NCI-H82 (cell line): ENCODE measurements at regions not wholly inside any gene's neighbourhood (a gene's known extent, or its start where the extent isn't known, plus 50 kb on each side); places are given as distances from the start of the nearest gene placed in this dataset.
"Not testable (repeated sequence)": the region's sequence is repeated elsewhere in the genome, so short reads cannot be mapped to it uniquely, and the experiment has no call there.

Experiments used
- DNase-seq: peaks from one replicate; lab custom pipeline; 2025; lab: John Stamatoyannopoulos, UW

DNA sequence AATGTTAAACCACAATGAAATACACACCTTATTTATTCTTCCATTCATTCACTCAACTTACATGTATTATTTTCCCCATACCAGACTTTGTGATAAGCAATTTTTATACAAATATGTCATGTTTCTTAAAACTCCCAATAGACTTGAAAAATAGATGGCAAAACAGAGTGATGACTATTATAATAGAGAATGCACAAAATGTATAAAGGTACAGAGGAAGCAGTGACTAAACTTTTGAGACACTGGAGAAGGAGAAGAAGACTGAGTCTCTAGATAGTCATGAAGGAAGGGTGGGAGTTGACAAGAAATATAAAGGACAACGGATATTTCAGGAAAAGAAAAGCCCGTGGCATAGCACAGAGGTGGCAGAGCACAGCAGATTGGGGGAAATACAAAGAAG lies 198.1 kb upstream of the SLC39A10 start:
- no peak for DNase-seq

DNA sequence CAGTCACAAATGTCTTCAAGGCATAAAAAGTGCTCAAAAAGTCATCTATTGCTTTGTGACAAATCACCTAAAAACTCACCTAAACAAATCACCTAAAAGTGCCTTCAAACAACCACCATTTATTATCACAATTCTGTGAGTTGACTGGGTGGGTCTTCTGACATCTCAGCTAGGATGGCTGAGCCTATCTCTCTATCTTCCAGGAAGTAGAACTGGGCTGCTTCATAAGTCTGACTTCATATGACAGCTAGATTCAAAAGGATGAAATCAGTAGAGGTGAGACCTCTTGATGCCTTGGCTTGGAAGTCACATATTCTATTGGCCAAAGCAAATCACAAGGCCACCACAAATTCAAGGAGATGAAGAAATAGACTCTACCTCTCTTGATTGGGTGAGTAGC lies 199.2 kb upstream of the SLC39A10 start:
- no peak for DNase-seq

DNA sequence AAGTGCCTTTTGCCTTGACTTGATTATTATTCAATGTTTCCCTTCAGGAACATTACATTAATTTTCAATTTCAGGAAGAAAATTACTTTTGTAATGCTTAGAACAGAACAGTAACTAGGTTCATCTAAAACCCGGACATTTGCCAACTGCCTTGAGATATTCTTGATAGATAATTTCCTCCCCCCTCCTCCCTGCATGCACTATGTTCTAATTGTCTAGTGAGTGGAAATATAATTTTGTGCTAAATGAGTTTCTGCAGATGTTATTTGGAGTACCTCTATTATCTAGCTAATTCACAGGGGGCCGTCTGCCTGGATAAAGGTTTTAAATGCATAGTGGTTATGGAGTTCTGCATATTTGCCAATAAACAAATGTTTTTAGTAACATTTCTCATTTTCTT lies 200.3 kb upstream of the SLC39A10 start:
- no peak for DNase-seq

DNA sequence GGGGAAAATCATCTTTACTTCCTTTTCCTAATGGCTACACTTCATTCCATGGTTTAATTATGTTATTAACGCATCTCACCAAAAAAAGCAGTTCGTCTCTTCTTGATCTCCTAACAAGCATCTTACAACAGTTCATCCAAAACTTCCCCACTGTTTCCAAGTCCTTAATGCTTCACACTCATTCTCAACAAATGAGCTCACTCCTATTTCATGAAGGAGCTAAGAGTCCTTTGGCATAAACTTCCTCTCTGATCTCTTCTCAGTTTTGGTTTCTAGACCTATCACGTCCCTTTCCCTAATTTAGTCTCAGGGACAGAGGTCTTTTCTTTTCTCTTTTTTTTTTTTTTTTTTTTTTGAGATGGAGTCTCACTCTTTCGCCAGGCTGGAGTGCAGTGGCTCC lies 205.9 kb upstream of the SLC39A10 start:
- no peak for DNase-seq

DNA sequence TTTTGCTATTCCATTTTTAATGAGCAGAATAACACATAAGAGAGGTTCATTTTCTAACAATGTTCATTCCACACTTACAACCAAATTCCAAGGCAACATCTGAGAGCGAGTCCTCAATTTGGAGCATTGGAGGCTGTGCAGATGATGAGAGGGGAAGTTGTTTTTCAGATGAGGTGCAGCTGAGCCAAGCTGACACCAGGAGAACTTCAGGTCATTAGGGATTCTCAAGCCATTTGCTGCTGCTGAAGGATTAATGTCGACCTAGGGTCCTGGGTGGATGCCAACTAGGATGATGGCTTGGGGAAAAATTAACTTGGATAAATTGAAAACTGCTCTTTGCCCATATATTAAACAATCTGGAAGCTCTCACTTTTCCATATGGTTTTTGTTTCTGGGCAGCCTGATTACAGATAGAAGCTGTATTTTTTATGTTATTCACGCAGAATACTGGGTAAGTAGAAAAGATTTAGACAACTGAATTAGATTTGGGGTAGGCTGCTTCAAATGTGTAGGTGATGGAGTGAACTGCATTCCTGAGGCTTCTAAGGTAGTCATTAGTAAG lies 206.4 kb upstream of the SLC39A10 start:
- peak; percentile 48 for DNase-seq

DNA sequence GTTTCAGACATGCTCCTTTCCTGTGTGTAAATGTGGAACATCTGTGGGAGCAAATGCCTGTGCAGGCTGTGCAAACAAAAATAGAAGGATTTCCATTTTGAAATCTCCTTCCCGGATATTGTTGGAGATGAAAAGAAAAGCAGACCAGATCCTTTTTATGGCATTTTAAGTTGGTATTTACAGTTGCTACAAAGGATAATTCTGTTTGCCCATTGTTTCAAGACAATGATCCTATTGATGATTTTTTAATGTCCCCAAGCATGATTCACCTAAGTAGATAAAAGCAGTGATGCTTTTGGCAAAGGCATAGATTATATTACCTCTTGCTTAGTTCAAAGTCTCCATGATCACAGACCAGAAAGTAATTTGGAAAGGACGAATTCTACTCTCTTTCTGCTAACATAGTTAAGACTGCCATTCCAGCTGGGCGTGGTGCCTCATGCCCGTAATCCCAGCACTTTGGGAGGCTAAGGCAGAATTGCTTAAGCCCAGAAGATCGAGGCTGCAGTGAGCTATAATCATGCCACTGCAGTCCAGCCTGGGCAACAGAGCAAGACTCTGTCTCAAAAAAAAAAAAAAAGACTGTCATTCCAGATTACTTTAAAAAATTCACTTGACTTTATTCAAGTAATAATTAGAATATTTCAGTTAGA lies 209.6 kb upstream of the SLC39A10 start:
- no peak for DNase-seq

DNA sequence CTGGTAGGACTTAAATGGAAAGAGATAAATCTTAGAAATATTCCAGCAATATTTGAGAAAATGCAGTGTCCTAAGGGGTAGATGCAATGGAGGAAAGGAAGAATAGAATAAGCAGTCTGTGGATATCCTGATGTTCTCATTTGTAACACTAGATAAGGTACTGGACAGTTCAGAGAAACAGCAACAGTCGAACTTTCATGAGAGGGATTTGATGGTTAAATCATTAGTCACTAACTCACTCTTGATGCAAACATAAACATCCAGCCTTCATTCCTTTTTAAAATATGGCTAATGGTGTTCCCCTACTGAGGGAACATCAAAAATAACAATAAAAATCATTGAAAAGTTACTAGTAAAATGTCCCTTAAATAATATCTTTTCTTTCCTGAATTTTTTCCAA lies 211.4 kb upstream of the SLC39A10 start:
- no peak for DNase-seq

DNA sequence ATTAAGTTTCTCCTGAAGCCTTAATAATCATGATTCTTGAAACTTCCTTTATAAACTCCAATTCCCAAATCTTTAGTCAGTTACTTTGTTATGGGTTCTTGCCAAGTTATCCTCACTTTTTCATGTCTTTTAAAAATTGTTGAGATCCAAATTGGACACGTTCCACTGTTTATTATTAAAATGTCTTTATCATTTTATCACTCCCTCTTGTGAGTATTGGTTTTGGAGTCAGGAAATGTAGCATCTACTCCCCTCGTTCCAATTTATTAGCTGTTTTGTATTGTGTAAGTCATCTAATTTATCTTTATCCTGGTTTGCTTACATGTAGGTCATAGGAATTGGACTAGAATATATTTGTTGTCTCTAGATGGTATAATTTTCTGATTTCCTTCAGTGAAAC lies 213.1 kb upstream of the SLC39A10 start:
- no peak for DNase-seq

DNA sequence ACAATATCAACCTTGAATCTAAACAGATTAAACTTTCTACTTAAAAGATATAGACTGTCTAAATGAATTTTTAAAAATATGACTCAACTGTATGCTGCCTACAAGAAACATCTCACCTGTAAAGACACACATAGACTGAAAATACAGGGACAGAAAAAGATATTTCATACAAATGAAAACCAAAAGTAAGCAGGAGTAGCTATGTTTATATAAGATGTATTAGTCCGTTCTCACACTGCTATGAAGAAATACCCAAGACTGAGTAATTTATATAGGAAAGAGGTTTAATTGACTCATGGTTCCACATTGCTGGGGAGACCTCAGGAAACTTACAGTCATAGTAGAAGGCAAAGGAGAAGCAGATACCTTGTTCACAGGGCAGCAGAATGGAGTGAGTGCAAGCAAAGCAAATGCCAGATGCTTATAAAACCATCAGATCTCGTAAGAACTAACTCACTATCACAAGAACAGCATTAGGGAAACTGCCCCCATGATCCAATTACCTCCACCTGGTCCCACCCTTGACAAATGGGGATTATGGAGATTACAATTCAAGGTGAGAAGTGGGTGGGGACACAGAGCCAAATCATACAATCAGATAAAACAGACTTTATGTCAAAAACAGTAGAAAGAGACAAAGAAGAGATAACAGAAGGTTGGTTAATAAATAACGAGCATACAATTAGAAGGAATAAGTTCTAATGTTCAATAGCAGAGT lies 214.4 kb upstream of the SLC39A10 start:
- peak; percentile 79 for DNase-seq

DNA sequence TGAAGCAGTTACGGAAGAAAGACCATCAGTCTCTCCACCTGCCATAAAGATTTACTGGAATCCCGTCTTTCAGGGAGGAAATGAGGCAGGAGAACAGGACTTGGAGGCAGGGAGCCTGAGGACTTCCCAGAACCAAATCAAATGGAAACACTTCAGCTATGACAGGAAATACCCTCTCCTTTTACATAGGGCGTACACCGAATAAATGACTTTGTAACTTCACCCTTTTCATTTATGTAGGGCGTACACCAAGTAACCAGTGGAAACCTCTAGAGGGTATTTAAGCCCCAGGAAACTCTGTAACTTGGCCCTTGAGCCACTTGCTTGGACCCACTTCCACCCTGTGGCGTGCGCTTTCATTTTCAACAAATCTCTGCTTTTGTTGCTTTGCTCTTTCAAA lies 218.3 kb upstream of the SLC39A10 start:
- no peak for DNase-seq

DNA sequence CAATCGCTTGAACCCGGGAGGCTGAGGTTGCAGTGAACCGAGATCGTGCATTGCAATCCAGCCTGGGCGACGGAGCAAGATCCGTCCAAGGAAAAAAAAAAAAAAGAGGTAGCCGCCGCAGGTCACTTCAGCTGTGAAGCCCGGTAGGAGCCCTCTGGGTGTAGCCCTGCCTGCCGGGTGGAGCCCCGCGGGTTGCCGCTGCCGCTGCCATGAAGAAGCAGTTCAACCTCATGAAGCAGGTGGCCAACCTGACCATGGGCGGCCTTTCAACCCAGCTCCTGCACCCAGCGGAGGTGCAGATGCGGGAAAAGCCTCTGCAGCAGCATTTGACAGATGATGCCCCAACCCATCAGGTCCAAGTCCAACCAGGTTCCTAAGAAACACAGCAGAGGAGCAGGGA lies 219.5 kb upstream of the SLC39A10 start:
- no peak for DNase-seq

DNA sequence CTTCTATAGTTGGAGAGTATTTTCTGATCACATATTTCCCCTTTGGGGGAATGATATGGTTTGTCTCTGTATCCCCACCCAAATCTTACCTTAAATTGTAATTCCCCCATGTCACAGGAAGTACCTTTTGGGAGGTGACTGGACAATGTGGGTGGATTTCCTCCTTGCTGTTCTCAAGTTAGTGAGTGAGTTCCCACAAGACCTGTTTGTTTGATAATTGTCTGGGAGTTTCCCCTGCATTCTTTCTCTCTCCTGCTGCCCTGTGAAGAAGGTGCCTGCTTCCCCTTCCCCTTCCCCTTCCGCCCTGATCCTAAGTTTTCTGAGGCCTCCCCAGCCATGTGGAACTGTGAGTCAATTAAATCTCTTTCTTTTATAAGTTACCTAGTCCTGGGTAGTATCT lies 222.7 kb upstream of the SLC39A10 start:
- DNase-seq: no peak

DNA sequence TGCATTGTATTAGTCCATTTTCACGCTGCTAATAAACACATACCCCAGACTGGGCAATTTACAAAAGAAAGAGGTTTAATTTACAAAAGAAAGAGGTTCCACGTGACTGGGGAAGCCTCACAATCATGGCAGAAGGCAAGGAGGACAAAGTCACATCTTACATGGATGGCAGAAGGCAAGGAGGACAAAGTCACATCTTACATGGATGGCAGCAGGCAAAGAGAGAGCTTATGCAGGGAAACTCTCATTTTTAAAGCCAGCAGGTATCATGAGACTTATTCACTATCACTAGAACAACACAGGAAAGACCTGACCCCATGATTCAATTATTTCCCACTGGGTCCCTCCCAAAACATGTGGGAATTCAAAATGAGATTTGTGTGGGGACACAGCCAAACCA lies 223.3 kb upstream of the SLC39A10 start:
- not testable (repeated sequence) for DNase-seq

DNA sequence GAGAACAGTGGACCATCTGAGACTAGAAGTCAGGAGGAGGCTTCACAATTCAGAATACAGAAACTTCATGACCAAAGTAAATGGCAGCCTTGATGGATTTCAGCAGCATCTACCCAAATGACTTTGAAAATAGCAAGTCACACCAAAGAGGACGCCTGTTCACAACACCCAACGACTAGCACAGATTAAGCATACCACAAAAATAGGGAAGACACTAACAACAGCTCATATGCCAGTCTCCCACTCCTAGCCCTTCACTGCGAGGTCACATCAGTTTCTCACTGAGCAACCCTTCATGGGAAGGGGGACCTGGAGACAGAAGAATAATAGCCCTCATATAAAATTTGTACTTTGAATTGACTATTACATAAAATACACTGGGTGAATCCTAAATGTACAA lies 228.4 kb upstream of the SLC39A10 start:
- DNase-seq: no peak

DNA sequence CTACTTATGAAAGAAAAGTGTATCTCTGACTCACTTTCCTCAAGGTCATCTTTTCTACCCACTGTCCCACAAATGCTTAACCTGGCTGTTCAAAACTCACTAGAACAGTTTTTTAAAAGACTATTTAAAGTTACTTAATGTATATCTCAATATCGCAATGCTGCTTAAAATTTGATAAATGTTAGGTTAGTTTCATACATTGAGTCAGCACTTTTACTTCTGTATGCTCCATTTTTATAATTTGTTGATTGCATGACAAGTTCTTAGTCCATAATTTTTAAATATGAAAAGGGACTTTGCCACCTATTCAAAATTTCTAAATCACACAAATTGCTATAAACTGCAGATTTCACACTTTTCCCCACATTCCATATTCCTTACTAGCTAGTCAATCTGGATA lies 231.7 kb upstream of the SLC39A10 start:
- no peak for DNase-seq

DNA sequence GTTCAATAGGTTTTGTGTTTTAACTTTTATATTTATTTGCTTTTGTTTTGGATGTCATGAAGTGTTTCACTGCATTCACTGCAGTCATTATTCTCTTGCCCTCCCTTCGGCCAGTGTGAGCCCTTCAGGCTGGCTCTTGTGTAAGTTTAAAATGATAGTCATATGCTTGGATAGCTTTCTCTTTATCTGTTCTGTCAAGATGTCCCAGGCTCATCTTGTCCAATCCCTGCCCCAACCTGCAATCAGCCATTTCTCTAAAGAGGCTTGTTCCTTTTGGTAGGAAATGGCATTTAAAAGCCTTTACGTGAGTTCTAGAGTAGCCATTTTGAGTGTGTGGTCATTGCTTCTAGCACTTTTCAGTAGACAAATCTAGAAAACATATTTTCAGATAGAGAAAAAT lies 238.0 kb upstream of the SLC39A10 start:
- no peak for DNase-seq

DNA sequence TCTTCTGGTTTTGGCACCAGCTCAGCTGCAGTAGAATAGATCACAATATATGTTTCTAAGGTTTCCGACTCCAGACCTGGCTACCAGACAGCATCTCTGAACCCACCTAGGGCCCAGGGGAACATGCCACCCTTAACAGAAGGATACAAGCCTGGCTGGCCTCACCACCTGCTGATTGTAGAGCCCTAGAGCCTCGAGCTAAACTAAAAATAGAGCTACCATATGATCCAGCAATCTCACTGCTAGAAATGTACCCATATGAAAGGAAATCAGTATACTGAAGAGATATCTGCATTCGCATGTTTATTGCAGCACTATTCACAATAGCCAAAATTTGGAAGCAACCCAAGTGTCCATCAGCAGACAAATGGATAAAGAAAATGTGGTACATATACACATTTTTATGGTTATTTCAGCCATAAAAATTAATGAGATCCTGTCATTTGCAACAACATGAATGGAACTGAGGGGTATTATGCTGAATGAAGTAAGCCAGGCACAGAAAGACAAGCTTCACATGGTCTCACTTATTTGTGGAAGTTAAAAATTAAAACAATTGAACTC lies 242.4 kb upstream of the SLC39A10 start:
- no peak for DNase-seq

DNA sequence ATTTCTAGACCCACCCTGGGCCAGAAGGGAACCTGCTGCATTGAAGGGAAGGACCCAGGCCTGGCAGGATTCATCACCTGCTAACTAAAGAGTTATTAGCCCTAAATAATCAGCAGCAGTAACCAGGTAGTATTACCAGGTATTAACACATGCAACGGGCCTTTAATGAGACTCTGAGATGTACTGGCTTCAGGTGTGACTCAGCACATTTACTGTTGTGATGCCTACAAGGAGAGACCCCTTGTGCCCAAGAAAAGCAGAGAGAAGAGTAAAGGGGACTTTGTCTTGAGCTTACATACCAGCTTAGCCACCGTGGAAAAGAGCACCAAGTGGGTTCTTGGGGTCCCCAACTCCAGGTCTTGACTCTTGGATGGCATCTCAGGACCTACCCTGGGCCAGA lies 243.1 kb upstream of the SLC39A10 start:
- DNase-seq: no peak

DNA sequence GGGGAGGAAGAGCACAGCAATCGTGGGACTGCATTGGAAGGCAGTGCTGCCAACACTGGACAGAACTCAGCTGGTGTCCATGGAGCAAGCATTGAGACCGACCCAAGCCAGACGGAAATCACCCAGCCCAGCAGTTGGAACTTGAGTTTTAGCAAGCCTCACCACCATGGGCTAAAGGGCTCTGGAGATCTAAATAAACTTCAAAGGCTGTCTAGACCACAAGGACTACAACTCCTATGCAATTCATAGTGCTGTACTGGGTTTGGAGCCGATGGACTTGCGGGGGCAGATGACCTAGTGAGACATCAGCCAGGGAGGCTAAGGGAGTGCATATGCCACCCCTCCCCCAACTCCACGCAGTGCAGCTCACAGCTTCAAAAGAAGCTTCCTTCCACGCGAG lies 243.6 kb upstream of the SLC39A10 start:
- no peak for DNase-seq

DNA sequence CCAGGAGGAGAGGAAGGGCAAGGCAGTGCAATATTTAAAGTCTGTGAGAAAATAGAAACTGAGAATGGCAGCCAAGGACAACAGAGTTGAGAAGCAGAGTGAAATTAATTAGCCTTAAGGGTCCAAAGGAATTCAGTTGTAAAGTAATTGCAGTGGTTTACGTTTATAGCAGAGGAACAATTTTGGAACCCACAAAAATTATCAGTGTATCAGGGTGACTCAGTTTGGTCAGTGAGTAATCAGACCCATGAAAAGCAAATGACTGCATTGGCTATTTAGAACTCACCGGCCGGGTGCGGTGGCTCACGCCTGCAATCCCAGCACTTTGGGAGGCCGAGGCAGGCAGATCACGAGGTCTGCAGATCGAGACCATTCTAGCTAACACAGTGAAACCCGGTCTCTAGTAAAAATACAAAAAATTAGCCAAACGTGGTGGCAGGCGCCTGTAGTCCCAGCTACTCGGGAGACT lies 245.8 kb upstream of the SLC39A10 start:
- no peak for DNase-seq

DNA sequence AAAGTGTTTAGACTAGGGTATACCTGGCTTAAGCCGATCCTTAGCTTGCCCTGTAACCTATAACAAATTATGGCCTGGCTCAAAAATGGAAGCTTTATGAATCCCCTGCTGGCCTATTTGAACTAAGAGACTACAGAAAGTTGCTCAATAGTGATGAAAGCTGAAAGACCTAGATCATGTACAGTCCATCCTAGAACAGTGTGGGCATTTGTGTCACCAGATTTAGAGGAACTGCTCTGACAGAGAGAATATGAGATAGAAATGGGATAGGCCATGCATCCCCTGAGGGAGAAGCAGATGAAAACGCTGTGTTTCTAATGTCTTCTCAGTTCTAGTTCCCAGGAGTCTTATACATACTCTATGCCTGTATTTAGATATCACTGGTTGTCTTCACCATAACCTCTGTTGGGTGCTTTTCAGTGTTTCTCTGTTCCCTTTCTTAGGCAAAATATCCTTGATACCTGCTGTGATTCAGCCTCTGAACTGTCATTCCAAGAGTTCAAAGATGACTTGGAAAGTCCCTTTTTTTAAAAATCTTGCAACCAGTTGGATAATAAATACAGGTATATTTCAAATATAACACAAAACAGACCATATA lies 246.9 kb upstream of the SLC39A10 start:
- no peak for DNase-seq

DNA sequence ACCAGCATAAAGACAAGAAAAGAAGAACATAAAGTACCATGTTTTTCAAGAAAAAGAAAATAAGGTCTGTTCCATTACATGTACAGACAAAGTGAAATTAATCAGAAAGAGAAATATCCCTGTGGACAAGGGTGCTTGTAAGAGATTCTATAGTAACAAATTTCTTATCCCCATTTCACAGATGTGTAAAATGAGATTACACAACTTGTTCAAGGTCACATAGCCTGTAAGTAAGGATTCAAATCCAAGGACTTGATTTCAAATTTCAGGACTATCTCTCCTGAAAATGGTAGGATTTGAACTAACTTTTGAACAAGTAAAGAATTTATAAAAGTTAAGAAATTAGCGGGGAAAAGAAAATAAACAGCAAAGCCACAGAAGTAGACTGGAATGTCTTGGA lies 248.2 kb upstream of the SLC39A10 start:
- no peak for DNase-seq

DNA sequence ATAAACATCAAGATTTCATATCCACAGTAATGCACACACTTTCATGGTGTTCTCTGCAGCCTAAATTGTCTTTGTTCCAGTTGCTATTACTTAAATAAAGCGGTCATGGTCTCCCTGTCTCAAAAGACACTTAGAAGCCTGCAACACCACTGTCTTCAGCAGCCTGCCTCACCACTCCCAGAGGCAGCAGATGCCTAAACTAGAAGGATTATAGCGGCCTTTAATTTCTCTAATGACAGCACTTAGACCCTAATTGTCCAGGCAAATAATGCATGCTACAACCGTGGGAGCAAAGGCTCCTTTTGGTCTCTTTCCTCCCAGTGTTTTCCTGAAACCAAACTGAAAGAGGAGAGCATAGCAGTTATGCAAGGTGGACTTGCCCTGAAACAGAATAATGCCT lies 248.8 kb upstream of the SLC39A10 start:
- DNase-seq: peak; percentile 94
